ENCODE measurements at regions not wholly inside any gene's neighbourhood (a gene's known extent, or its start where the extent isn't known, plus 50 kb on each side); places are given as distances from the start of the nearest gene placed in this dataset.

GRCh38 chr2:220166616-220167015, 539.2 kb downstream of the SLC4A3 start:
- no peak for DNase-seq (ENCODE audit: low spot score)

GRCh38 chr2:220167956-220168355, 540.5 kb downstream of the SLC4A3 start:
- no peak for DNase-seq (ENCODE audit: low spot score)

- no peak for DNase-seq (ENCODE audit: low spot score)
These were observed 541.6 kb downstream of the SLC4A3 start for GRCh38 chr2:220168891-220169546.

- no peak for DNase-seq (ENCODE audit: low spot score)
These were observed 547.4 kb downstream of the SLC4A3 start for GRCh38 chr2:220174826-220175225.

- DNase-seq (ENCODE audit: low spot score) = no peak
These were observed 548.5 kb downstream of the SLC4A3 start for GRCh38 chr2:220175967-220176366.

GRCh38 chr2:220178991-220179695, 551.7 kb downstream of the SLC4A3 start:
- no peak for DNase-seq (ENCODE audit: low spot score)

- no peak for DNase-seq (ENCODE audit: low spot score)
These were observed 553.7 kb downstream of the SLC4A3 start for GRCh38 chr2:220181165-220181564.

- DNase-seq (ENCODE audit: low spot score) = no peak
These were observed 555.4 kb downstream of the SLC4A3 start for GRCh38 chr2:220182790-220183189.

- no peak for DNase-seq (ENCODE audit: low spot score)
These were observed 558.4 kb downstream of the SLC4A3 start for GRCh38 chr2:220185766-220186305.

- DNase-seq (ENCODE audit: low spot score) = no peak
These were observed 560.6 kb downstream of the SLC4A3 start for GRCh38 chr2:220188031-220188430.

- no peak for DNase-seq (ENCODE audit: low spot score)
These were observed 563.6 kb downstream of the SLC4A3 start for GRCh38 chr2:220191031-220191430.

- no peak for DNase-seq (ENCODE audit: low spot score)
These were observed 564.3 kb downstream of the SLC4A3 start for GRCh38 chr2:220191737-220192136.

GRCh38 chr2:220192994-220193753, 565.7 kb downstream of the SLC4A3 start:
- DNase-seq (ENCODE audit: low spot score) = no peak

GRCh38 chr2:220194630-220195584, 567.5 kb downstream of the SLC4A3 start:
- no peak for DNase-seq (ENCODE audit: low spot score)

GRCh38 chr2:220198896-220199295, 571.5 kb downstream of the SLC4A3 start:
- DNase-seq (ENCODE audit: low spot score) = no peak

GRCh38 chr2:220202066-220202465, 574.6 kb downstream of the SLC4A3 start:
- no peak for DNase-seq (ENCODE audit: low spot score)

- DNase-seq (ENCODE audit: low spot score) = no peak
These were observed 581.7 kb downstream of the SLC4A3 start for GRCh38 chr2:220209093-220209492.

- no peak for DNase-seq (ENCODE audit: low spot score)
These were observed 582.3 kb downstream of the SLC4A3 start for GRCh38 chr2:220209751-220210150.

GRCh38 chr2:220212296-220213080, 585.1 kb downstream of the SLC4A3 start:
- DNase-seq (ENCODE audit: low spot score) = no peak

- no peak for DNase-seq (ENCODE audit: low spot score)
These were observed 588.4 kb downstream of the SLC4A3 start for GRCh38 chr2:220215785-220216184.

- DNase-seq (ENCODE audit: low spot score) = no peak
These were observed 591.9 kb downstream of the SLC4A3 start for GRCh38 chr2:220219371-220219770.

Data from CD4-positive, alpha-beta T cell treated with Interleukin-6 at 100 ng/mL for 8 hours (primary cell).